ENCODE measurements at regions not wholly inside any gene's neighbourhood (a gene's known extent, or its start where the extent isn't known, plus 50 kb on each side); places are given as distances from the start of the nearest gene placed in this dataset.

GRCh38 chr5:173530547-173530946 lies 85.9 kb downstream of the BOD1 start:
- Histone ChIP-seq H3K9ac (replicated peaks in 1 of 4; ENCODE audit: extremely low read depth in 1 of 4, low read depth in 3 of 4, low read length in 3 of 4) (no peak overlapping the region), H4K8ac (ENCODE audit: extremely low read depth, insufficient read depth, low read length) (no peak overlapping the region), H4K20me1 (replicated peaks in 1 of 2; ENCODE audit: control insufficient read depth in 1 of 2, insufficient read depth in 2 of 2, low read length in 2 of 2) (no peaks in the 10 kb centered on the region), H2AK5ac (ENCODE audit: low read depth, low read length) (no peak overlapping the region), H3K4ac (replicated peaks; ENCODE audit: insufficient read length, low read depth, low read length) (no peak overlapping the region), H2BK12ac (ENCODE audit: low read depth, low read length) (no peak overlapping the region), H3K27ac (ENCODE audit: low read depth, low read length) (no peak overlapping the region), H3K4me2 (ENCODE audit: insufficient read depth in 1 of 2, low read depth in 2 of 2, low read length in 2 of 2) (no peak overlapping the region), H4K91ac (replicated peaks; ENCODE audit: insufficient read length, low read length) (no peak overlapping the region), H3K27me3 (replicated peaks in 1 of 4; ENCODE audit: control insufficient read depth in 3 of 4, extremely low read depth in 1 of 4, insufficient read depth in 3 of 4, low read length in 3 of 4) (no peaks in the 10 kb centered on the region; a peak in 1 of 7 replicates), H3K56ac (replicated peaks; ENCODE audit: insufficient read length, low read depth, low read length) (no peak overlapping the region), H3K18ac (ENCODE audit: extremely low read depth, low read length) (no peak overlapping the region), H3K79me2 (ENCODE audit: control insufficient read depth in 1 of 2, insufficient read depth in 2 of 2, low read length in 2 of 2) (no peaks in the 10 kb centered on the region), H2AFZ (ENCODE audit: low read length) (no peak overlapping the region), H3K4me1 (replicated peaks in 1 of 4; ENCODE audit: control insufficient read depth in 3 of 4, insufficient read depth in 4 of 4, low read length in 3 of 4) (no peaks in the 10 kb centered on the region), H3K4me3 (ENCODE audit: extremely low read depth in 1 of 4, insufficient read depth in 2 of 4, low read depth in 3 of 4, low read length in 4 of 4) (no peak overlapping the region), H3K23me2 (ENCODE audit: low read depth, low read length) (no peaks in the 10 kb centered on the region), H4K5ac (ENCODE audit: insufficient read length, low read depth, low read length) (no peak overlapping the region), H3K23ac (ENCODE audit: insufficient read length) (no peak overlapping the region), H2BK20ac (ENCODE audit: low read length) (no peak overlapping the region), H2BK120ac (replicated peaks; ENCODE audit: low read depth, low read length) (no peak overlapping the region), H3K79me1 (ENCODE audit: low read depth, low read length) (no peaks in the 10 kb centered on the region), H2BK15ac (ENCODE audit: low read length) (no peak overlapping the region), H2BK5ac (ENCODE audit: low read depth, low read length) (no peak overlapping the region), H3K14ac (ENCODE audit: insufficient read length) (no peak overlapping the region), H3K36me3 (ENCODE audit: control insufficient read depth in 2 of 4, insufficient read depth in 4 of 4, low read length in 3 of 4) (no peaks in the 10 kb centered on the region), H3K9me3 (ENCODE audit: insufficient read depth in 2 of 2, low read depth in 1 of 2, low read length in 1 of 2) (no peaks in the 10 kb centered on the region)
- ChIA-PET CTCF (ENCODE audit: partially characterized antibody) (interaction anchor here (0.8 to 2.5 kb wide), 20 partner anchors 11 to 781 kb away, joined by 3 to 16 read pairs (median 4); no protein-coding TSS in a partner anchor), POLR2A (ENCODE audit: partially characterized antibody) (interaction anchor here (0.6 kb wide), 1 partner anchor 51 kb away, joined by 3 read pairs; no protein-coding TSS in a partner anchor)
- peak; percentile 75 for FAIRE-seq
- TF ChIP-seq SIRT6 (IDR thresholded peaks at IDR 0.05; ENCODE audit: low read length) (no peak), CTCF (IDR thresholded peaks at IDR 0.05; ENCODE audit: control extremely low read depth in 1 of 3, insufficient read depth in 1 of 3, low read depth in 1 of 3, low read length in 3 of 3) (peak; percentile 56 to 63 (median 58)), NANOG (IDR thresholded peaks at IDR 0.05; ENCODE audit: insufficient read depth, low read depth, low read length, poor library complexity, severe bottlenecking) (peak; percentile 4), SIX5 (IDR thresholded peaks at IDR 0.05; ENCODE audit: low read depth, low read length) (no peak), BCL11A (IDR thresholded peaks at IDR 0.05; ENCODE audit: low read depth in 2 of 2, low read length in 2 of 2) (no peak), POU5F1 (IDR thresholded peaks at IDR 0.05; ENCODE audit: low read depth, low read length) (no peak), RAD21 (IDR thresholded peaks at IDR 0.05 in 1 of 2, conservative IDR thresholded peaks at IDR 0.05 in 1 of 2; ENCODE audit: low read depth in 2 of 2, low read length in 2 of 2) (peak; percentile 53 to 64), SP2 (IDR thresholded peaks at IDR 0.05; ENCODE audit: low read length) (no peak), TEAD4 (IDR thresholded peaks at IDR 0.05; ENCODE audit: low read depth, low read length) (peak; percentile 66; the same call in 1 of the 2 replicates), MAX (IDR thresholded peaks at IDR 0.05) (no peak)
- peak; percentile 41 to 56 for DNase-seq (ENCODE audit: low read depth in 1 of 2, low spot score in 2 of 2)
- 86% methylated on average over 4 of the region's 4 CpGs; no CpG with 5 or more reads in 1 of the 2 experiments for WGBS, 2 experiments (ENCODE audit: extremely low coverage in 1 of 2, insufficient coverage in 1 of 2, insufficient read length in 1 of 2, insufficient replicate concordance in 2 of 2, low coverage in 1 of 2, low lambda C conversion rate in 2 of 2, missing lambda C conversion rate in 1 of 2)

All from H1 (cell line).